Activated CD8-positive, alpha-beta T cell treated with anti-CD3 and anti-CD28 coated beads, Interleukin-2, amount 10 ng/mL, durations not matched to agents 7 days and 5 days (primary cell): ENCODE measurements at regions not wholly inside any gene's neighbourhood (a gene's known extent, or its start where the extent isn't known, plus 50 kb on each side); places are given as distances from the start of the nearest gene placed in this dataset.

Experiments used
- ATAC-seq: fragments of 150-1000 bp; cut with Tn5 transposase; one replicate; pipeline ENCODE4 v1.10.0; 2021; ENCODE audit warnings: moderate library complexity
- CTCF ChIA-PET: fragments of 350-600 bp; sonication (Branson Sonifier 250); formaldehyde crosslinking; loops from one replicate; lab custom pipeline; 2021; ENCODE audit warnings: antibody characterized with exemption; lab: Charles Lee
- POLR2A ChIA-PET: fragments of 350-600 bp; sonication (Branson Sonifier 250); formaldehyde crosslinking; loops from one replicate; lab custom pipeline; 2021; ENCODE audit warnings: antibody characterized with exemption; lab: Charles Lee
- DNase-seq: peaks from one replicate; pipeline ENCODE4 v3.0.0-alpha.2; 2020
- H3K27ac Mint-ChIP-seq: one replicate; pipeline ENCODE4 v1.8.0; 2021; ENCODE audit warnings: mild to moderate bottlenecking, mixed read lengths
- H3K27me3 Mint-ChIP-seq: one replicate; pipeline ENCODE4 v1.8.0; 2021; ENCODE audit warnings: low read depth, mixed read lengths
- H3K36me3 Mint-ChIP-seq: one replicate; pipeline ENCODE4 v1.8.0; 2021; ENCODE audit warnings: low read depth, mixed read lengths
- H3K4me1 Mint-ChIP-seq: one replicate; pipeline ENCODE4 v1.8.0; 2021; ENCODE audit warnings: low read depth, mixed read lengths
- H3K4me3 Mint-ChIP-seq: one replicate; pipeline ENCODE4 v1.8.0; 2021; ENCODE audit warnings: mild to moderate bottlenecking, mixed read lengths
- H3K9me3 Mint-ChIP-seq: one replicate; pipeline ENCODE4 v1.8.0; 2022; ENCODE audit warnings: mixed read lengths; ENCODE audit not compliant: insufficient read depth

GRCh38 chr3:67791620-67792019 is 137.2 kb upstream of the SUCLG2 start:
- Mint-ChIP-seq H3K27me3 (peaks cover 2% of the 10 kb centered on the region), H3K4me3 (no peak overlapping the region), H3K9me3 (peaks cover 4% of the 10 kb centered on the region), H3K27ac (no peak overlapping the region), H3K36me3 (no peaks in the 10 kb centered on the region), H3K4me1 (peaks cover 15% of the 10 kb centered on the region)
- DNase-seq, result no peak
- POLR2A ChIA-PET, result interaction anchor here (1.0 kb wide), 1 partner anchor 408 kb away, joined by 3 read pairs; no protein-coding TSS in a partner anchor
- CTCF ChIA-PET, result interaction anchor here (3.3 to 4.1 kb wide), 2 partner anchors 410 to 678 kb away, joined by 28 to 82 read pairs; no protein-coding TSS in a partner anchor
- ATAC-seq, result no peak

GRCh38 chr3:67790043-67790442 is 135.6 kb upstream of the SUCLG2 start:
- ATAC-seq (peak; percentile 86), DNase-seq (peak; percentile 72)
- ChIA-PET CTCF (interaction anchor here (0.7 to 4.1 kb wide), 22 partner anchors 11 to 852 kb away, joined by 3 to 82 read pairs (median 4); partner anchors contain the start of gene SUCLG2), POLR2A (interaction anchor here (0.7 kb wide), 1 partner anchor 139 kb away, joined by 4 read pairs; no protein-coding TSS in a partner anchor)
- Mint-ChIP-seq H3K4me1 (peaks cover 13% of the 10 kb centered on the region), H3K4me3 (no peak overlapping the region), H3K27me3 (peaks cover 2% of the 10 kb centered on the region), H3K36me3 (peaks cover 3% of the 10 kb centered on the region), H3K27ac (no peak overlapping the region), H3K9me3 (peaks cover 6% of the 10 kb centered on the region)

- DNase-seq (no peak), ATAC-seq (no peak)
- Mint-ChIP-seq H3K36me3 (peaks cover 3% of the 10 kb centered on the region), H3K27me3 (no peaks in the 10 kb centered on the region), H3K4me3 (no peak overlapping the region), H3K9me3 (peaks cover 12% of the 10 kb centered on the region), H3K4me1 (peaks cover 12% of the 10 kb centered on the region), H3K27ac (no peak overlapping the region)
- CTCF ChIA-PET, result interaction anchor here (2.4 to 4.1 kb wide), 4 partner anchors 133 to 675 kb away, joined by 5 to 82 read pairs (median 21); partner anchors contain the start of gene SUCLG2
- POLR2A ChIA-PET, result no interaction called here
Measured at GRCh38 chr3:67788396-67788795, 134.0 kb upstream of the SUCLG2 start.

- Mint-ChIP-seq H3K9me3 (peaks cover 15% of the 10 kb centered on the region), H3K4me3 (no peak overlapping the region), H3K36me3 (peaks cover 5% of the 10 kb centered on the region), H3K27me3 (no peaks in the 10 kb centered on the region), H3K4me1 (no peaks in the 10 kb centered on the region), H3K27ac (no peak overlapping the region)
- POLR2A ChIA-PET, result interaction anchor here (0.7 kb wide), 2 partner anchors 141 kb away, joined by 3 to 5 read pairs; no protein-coding TSS in a partner anchor
- DNase-seq (no peak), ATAC-seq (no peak)
- CTCF ChIA-PET, result no interaction called here
Measured at GRCh38 chr3:67783281-67784250, 129.2 kb upstream of the SUCLG2 start.

GRCh38 chr3:67781871-67782270 is 127.5 kb upstream of the SUCLG2 start:
- ChIA-PET CTCF (no interaction called here), POLR2A (no interaction called here)
- H3K36me3 Mint-ChIP-seq, result peaks cover 6% of the 10 kb centered on the region
- H3K27me3 Mint-ChIP-seq, result no peaks in the 10 kb centered on the region
- no peak overlapping the region for H3K4me3 Mint-ChIP-seq
- H3K27ac Mint-ChIP-seq, result no peak overlapping the region
- H3K4me1 Mint-ChIP-seq, result no peaks in the 10 kb centered on the region
- ATAC-seq (no peak), DNase-seq (no peak)
- H3K9me3 Mint-ChIP-seq, result peaks cover 19% of the 10 kb centered on the region

- Mint-ChIP-seq H3K4me1 (no peaks in the 10 kb centered on the region), H3K36me3 (peaks cover 6% of the 10 kb centered on the region), H3K27ac (no peak overlapping the region), H3K27me3 (no peaks in the 10 kb centered on the region), H3K4me3 (no peak overlapping the region), H3K9me3 (peaks cover 16% of the 10 kb centered on the region)
- ChIA-PET POLR2A (no interaction called here), CTCF (no interaction called here)
- no peak for ATAC-seq
- no peak for DNase-seq
Measured at GRCh38 chr3:67781218-67781617, 126.8 kb upstream of the SUCLG2 start.

- Mint-ChIP-seq H3K4me1 (no peaks in the 10 kb centered on the region), H3K9me3 (peaks cover 8% of the 10 kb centered on the region), H3K27me3 (peaks cover 4% of the 10 kb centered on the region), H3K36me3 (peaks cover 1% of the 10 kb centered on the region), H3K27ac (no peak overlapping the region), H3K4me3 (no peak overlapping the region)
- CTCF ChIA-PET, result interaction anchor here (1.0 kb wide), 1 partner anchor 15 kb away, joined by 3 read pairs; no protein-coding TSS in a partner anchor
- no peak for ATAC-seq
- DNase-seq, result no peak
- POLR2A ChIA-PET, result no interaction called here
Measured at GRCh38 chr3:67774676-67775075, 120.3 kb upstream of the SUCLG2 start.

- POLR2A ChIA-PET, result no interaction called here
- CTCF ChIA-PET, result no interaction called here
- ATAC-seq (no peak), DNase-seq (no peak)
- Mint-ChIP-seq H3K9me3 (peaks cover 34% of the 10 kb centered on the region), H3K27me3 (no peaks in the 10 kb centered on the region), H3K4me3 (no peak overlapping the region), H3K4me1 (no peaks in the 10 kb centered on the region), H3K27ac (no peak overlapping the region), H3K36me3 (peaks cover 9% of the 10 kb centered on the region)
Measured at GRCh38 chr3:67765575-67765974, 111.2 kb upstream of the SUCLG2 start.

GRCh38 chr3:67745296-67745695 is 90.9 kb upstream of the SUCLG2 start:
- H3K4me3 Mint-ChIP-seq, result no peak overlapping the region
- no peak for ATAC-seq
- no peak overlapping the region for H3K27ac Mint-ChIP-seq
- POLR2A ChIA-PET, result interaction anchor here (0.7 kb wide), 1 partner anchor 47 kb away, joined by 3 read pairs; no protein-coding TSS in a partner anchor
- H3K36me3 Mint-ChIP-seq, result peaks cover 15% of the 10 kb centered on the region
- CTCF ChIA-PET, result interaction anchor here (0.6 kb wide), 1 partner anchor 89 kb away, joined by 3 read pairs; no protein-coding TSS in a partner anchor
- H3K9me3 Mint-ChIP-seq, result peaks cover 26% of the 10 kb centered on the region
- no peaks in the 10 kb centered on the region for H3K27me3 Mint-ChIP-seq
- DNase-seq, result no peak
- no peaks in the 10 kb centered on the region for H3K4me1 Mint-ChIP-seq

GRCh38 chr3:67744699-67745098 is 90.3 kb upstream of the SUCLG2 start:
- Mint-ChIP-seq H3K27me3 (no peaks in the 10 kb centered on the region), H3K9me3 (peaks cover 22% of the 10 kb centered on the region), H3K36me3 (peaks cover 12% of the 10 kb centered on the region), H3K4me1 (no peaks in the 10 kb centered on the region), H3K27ac (no peak overlapping the region), H3K4me3 (no peak overlapping the region)
- POLR2A ChIA-PET, result no interaction called here
- CTCF ChIA-PET, result no interaction called here
- ATAC-seq (no peak), DNase-seq (no peak)

GRCh38 chr3:67739851-67740250 is 85.4 kb upstream of the SUCLG2 start:
- H3K4me3 Mint-ChIP-seq, result no peak overlapping the region
- ATAC-seq (no peak), DNase-seq (no peak)
- CTCF ChIA-PET, result no interaction called here
- no peak overlapping the region for H3K27ac Mint-ChIP-seq
- no peaks in the 10 kb centered on the region for H3K27me3 Mint-ChIP-seq
- H3K36me3 Mint-ChIP-seq, result peaks cover 14% of the 10 kb centered on the region
- peaks cover 7% of the 10 kb centered on the region for H3K9me3 Mint-ChIP-seq
- POLR2A ChIA-PET, result interaction anchor here (1.0 kb wide), 1 partner anchor 84 kb away, joined by 3 read pairs; no protein-coding TSS in a partner anchor
- peaks cover 16% of the 10 kb centered on the region for H3K4me1 Mint-ChIP-seq
